CD4-positive, alpha-beta T cell treated with Interleukin-15 for 4 hours (primary cell): ENCODE measurements at regions not wholly inside any gene's neighbourhood (a gene's known extent, or its start where the extent isn't known, plus 50 kb on each side); places are given as distances from the start of the nearest gene placed in this dataset.
"Not testable (repeated sequence)": the region's sequence is repeated elsewhere in the genome, so short reads cannot be mapped to it uniquely, and the experiment has no call there.

Experiments used
- DNase-seq: peaks from one replicate; pipeline ENCODE4 v3.0.0-alpha.2; 2020; ENCODE audit warnings: low spot score

GRCh38 chr1:2950926-2951305, 70.4 kb upstream of the ACTRT2 start:
- DNase-seq: no peak

GRCh38 chr1:2951856-2952255, 69.4 kb upstream of the ACTRT2 start:
- no peak for DNase-seq

GRCh38 chr1:2952371-2952770, 68.9 kb upstream of the ACTRT2 start:
- DNase-seq: no peak

- DNase-seq: no peak
Measured at GRCh38 chr1:2952992-2953391, 68.3 kb upstream of the ACTRT2 start.

- DNase-seq: no peak
Measured at GRCh38 chr1:2953688-2954285, 67.5 kb upstream of the ACTRT2 start.

- DNase-seq: no peak
Measured at GRCh38 chr1:2955652-2956051, 65.6 kb upstream of the ACTRT2 start.

GRCh38 chr1:2956576-2956975, 64.7 kb upstream of the ACTRT2 start:
- no peak for DNase-seq

- no peak for DNase-seq
Measured at GRCh38 chr1:2957329-2957728, 63.9 kb upstream of the ACTRT2 start.

- DNase-seq: not testable (repeated sequence)
Measured at GRCh38 chr1:2959881-2960280, 61.4 kb upstream of the ACTRT2 start.

- DNase-seq: no peak
Measured at GRCh38 chr1:2961081-2961480, 60.2 kb upstream of the ACTRT2 start.

- DNase-seq: no peak
Measured at GRCh38 chr1:2961661-2962060, 59.6 kb upstream of the ACTRT2 start.

GRCh38 chr1:2962061-2962460, 59.2 kb upstream of the ACTRT2 start:
- no peak for DNase-seq

GRCh38 chr1:2962541-2962940, 58.7 kb upstream of the ACTRT2 start:
- no peak for DNase-seq

- DNase-seq: no peak
Measured at GRCh38 chr1:2962946-2963345, 58.3 kb upstream of the ACTRT2 start.

GRCh38 chr1:2965676-2966075, 55.6 kb upstream of the ACTRT2 start:
- no peak for DNase-seq

- DNase-seq: no peak
Measured at GRCh38 chr1:2966449-2967328, 54.6 kb upstream of the ACTRT2 start.

- no peak for DNase-seq
Measured at GRCh38 chr1:2967329-2967725, 53.9 kb upstream of the ACTRT2 start.

- DNase-seq: no peak
Measured at GRCh38 chr1:2967881-2968280, 53.4 kb upstream of the ACTRT2 start.

- DNase-seq: no peak
Measured at GRCh38 chr1:2968471-2968881, 52.8 kb upstream of the ACTRT2 start.

- no peak for DNase-seq
Measured at GRCh38 chr1:2969011-2969844, 52.0 kb upstream of the ACTRT2 start.

- DNase-seq: no peak
Measured at GRCh38 chr1:2969845-2970291, 51.4 kb upstream of the ACTRT2 start.

GRCh38 chr1:2970311-2971071, 50.8 kb upstream of the ACTRT2 start:
- DNase-seq: no peak
